ENCODE measurements at regions not wholly inside any gene's neighbourhood (a gene's known extent, or its start where the extent isn't known, plus 50 kb on each side); places are given as distances from the start of the nearest gene placed in this dataset.

DNA sequence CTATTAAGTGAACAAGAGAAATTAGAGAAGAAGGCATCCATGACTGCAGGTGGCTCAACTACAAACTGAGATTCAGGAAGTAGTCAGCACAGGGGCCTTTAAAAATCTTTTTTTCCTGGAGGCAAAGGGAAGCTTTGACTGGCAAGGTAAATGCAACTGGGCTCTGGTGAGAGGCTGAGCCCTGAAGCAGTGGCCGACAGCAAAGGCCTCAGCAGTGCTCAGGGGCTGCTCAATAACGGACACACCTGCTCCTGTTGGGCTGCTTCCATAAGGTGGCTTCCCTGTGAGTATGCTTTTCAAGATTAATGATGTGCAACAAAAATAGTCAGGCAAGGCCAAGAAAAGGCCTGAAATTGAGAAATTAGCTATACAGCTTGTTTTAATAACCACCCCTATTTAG, 134.2 kb upstream of the RGMB start:
- peaks cover 0 to 2% (median 0%) of the 10 kb centered on the region in 3 donors for H3K27me3 Mint-ChIP-seq (ENCODE audit: low read depth in 3 of 3)
- DNase-seq = no peak
- no peaks in the 10 kb centered on the region for H3K9me3 Mint-ChIP-seq
- H3K4me2 ChIP-seq (replicated peaks; ENCODE audit: extremely low read depth, low read length, poor library complexity, severe bottlenecking) = no peak overlapping the region
- H3K79me2 ChIP-seq (ENCODE audit: insufficient read depth, low read length) = no peaks in the 10 kb centered on the region
- no peaks in the 10 kb centered on the region for H3K27me3 ChIP-seq (ENCODE audit: control insufficient read depth in 2 of 2, insufficient read depth in 2 of 2, low read length in 2 of 2)
- H3K4me1 Mint-ChIP-seq = no peaks in the 10 kb centered on the region
- intact Hi-C loops (cut with micrococcal nuclease) = no loop called here
- no peaks in the 10 kb centered on the region for H4K20me1 ChIP-seq (ENCODE audit: insufficient read depth, low read length)
- H3K4me1 ChIP-seq (ENCODE audit: control insufficient read depth in 1 of 2, insufficient read depth in 2 of 2, low read length in 2 of 2) = no peaks in the 10 kb centered on the region
- no peak overlapping the region for H3K4me3 Mint-ChIP-seq
- TF ChIP-seq, protein P1, sequence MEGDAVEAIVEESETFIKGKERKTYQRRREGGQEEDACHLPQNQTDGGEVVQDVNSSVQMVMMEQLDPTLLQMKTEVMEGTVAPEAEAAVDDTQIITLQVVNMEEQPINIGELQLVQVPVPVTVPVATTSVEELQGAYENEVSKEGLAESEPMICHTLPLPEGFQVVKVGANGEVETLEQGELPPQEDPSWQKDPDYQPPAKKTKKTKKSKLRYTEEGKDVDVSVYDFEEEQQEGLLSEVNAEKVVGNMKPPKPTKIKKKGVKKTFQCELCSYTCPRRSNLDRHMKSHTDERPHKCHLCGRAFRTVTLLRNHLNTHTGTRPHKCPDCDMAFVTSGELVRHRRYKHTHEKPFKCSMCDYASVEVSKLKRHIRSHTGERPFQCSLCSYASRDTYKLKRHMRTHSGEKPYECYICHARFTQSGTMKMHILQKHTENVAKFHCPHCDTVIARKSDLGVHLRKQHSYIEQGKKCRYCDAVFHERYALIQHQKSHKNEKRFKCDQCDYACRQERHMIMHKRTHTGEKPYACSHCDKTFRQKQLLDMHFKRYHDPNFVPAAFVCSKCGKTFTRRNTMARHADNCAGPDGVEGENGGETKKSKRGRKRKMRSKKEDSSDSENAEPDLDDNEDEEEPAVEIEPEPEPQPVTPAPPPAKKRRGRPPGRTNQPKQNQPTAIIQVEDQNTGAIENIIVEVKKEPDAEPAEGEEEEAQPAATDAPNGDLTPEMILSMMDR (IDR thresholded peaks at IDR 0.05) = no peak
- H3K9me3 ChIP-seq (replicated peaks in 1 of 2; ENCODE audit: control insufficient read depth in 1 of 2, insufficient read depth in 1 of 2, low read length in 2 of 2) = no peaks in the 10 kb centered on the region
- no peak overlapping the region for H3K27ac Mint-ChIP-seq
- H3K4me3 ChIP-seq (replicated peaks in 1 of 3; ENCODE audit: low read depth in 2 of 3, low read length in 3 of 3) = no peak overlapping the region
- H3K27ac ChIP-seq (ENCODE audit: low read depth in 1 of 2, low read length in 2 of 2) = no peak overlapping the region
- WGBS (ENCODE audit: insufficient coverage) = 90% methylated on average over 2 of the region's 2 CpGs
- H3K36me3 Mint-ChIP-seq = no peaks in the 10 kb centered on the region
- H3K36me3 ChIP-seq (replicated peaks in 1 of 2; ENCODE audit: control insufficient read depth in 1 of 2, insufficient read depth in 2 of 2, low read length in 2 of 2) = no peaks in the 10 kb centered on the region
- no peak overlapping the region for H3K9ac ChIP-seq (ENCODE audit: insufficient read depth, low read length, poor library complexity, severe bottlenecking)
- H2AFZ ChIP-seq (ENCODE audit: insufficient read depth, low read depth, low read length, poor library complexity, severe bottlenecking) = no peak overlapping the region

DNA sequence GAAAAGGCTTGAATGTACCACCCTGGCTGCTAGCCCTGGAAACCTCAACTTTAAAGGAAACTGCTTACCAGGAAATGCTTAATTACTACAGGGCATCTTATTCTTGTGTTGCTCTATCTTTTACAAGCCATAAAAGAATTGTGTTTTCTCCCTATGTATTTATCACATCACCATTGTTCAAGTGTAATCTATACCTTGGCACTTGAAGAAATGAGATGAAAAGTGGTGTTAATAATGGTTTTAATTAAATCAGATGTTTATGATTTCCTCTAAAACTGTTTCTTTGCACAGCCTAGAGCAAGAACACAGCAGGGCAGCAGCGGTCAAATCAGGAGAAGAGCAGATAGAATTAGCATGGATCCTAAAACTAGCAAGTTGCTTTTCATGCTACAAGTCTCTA, 131.8 kb upstream of the RGMB start:
- no peaks in the 10 kb centered on the region for H3K9me3 ChIP-seq (replicated peaks in 1 of 2; ENCODE audit: control insufficient read depth in 1 of 2, insufficient read depth in 1 of 2, low read length in 2 of 2)
- Mint-ChIP-seq H3K27me3 (ENCODE audit: low read depth in 3 of 3) (peaks cover 0 to 2% (median 0%) of the 10 kb centered on the region in 3 donors), H3K4me3 (no peak overlapping the region), H3K36me3 (no peaks in the 10 kb centered on the region), H3K27ac (no peak overlapping the region), H3K9me3 (no peaks in the 10 kb centered on the region), H3K4me1 (no peaks in the 10 kb centered on the region)
- intact Hi-C loops (cut with micrococcal nuclease) = no loop called here
- no peak overlapping the region for H2AFZ ChIP-seq (ENCODE audit: insufficient read depth, low read depth, low read length, poor library complexity, severe bottlenecking)
- no peak for DNase-seq
- no peaks in the 10 kb centered on the region for H3K4me1 ChIP-seq (ENCODE audit: control insufficient read depth in 1 of 2, insufficient read depth in 2 of 2, low read length in 2 of 2)
- H3K79me2 ChIP-seq (ENCODE audit: insufficient read depth, low read length) = no peaks in the 10 kb centered on the region
- no peak overlapping the region for H3K27ac ChIP-seq (ENCODE audit: low read depth in 1 of 2, low read length in 2 of 2)
- WGBS (ENCODE audit: insufficient coverage) = no CpG with 5 or more reads among the region's 1 CpG
- H3K36me3 ChIP-seq (replicated peaks in 1 of 2; ENCODE audit: control insufficient read depth in 1 of 2, insufficient read depth in 2 of 2, low read length in 2 of 2) = no peaks in the 10 kb centered on the region
- H3K27me3 ChIP-seq (ENCODE audit: control insufficient read depth in 2 of 2, insufficient read depth in 2 of 2, low read length in 2 of 2) = no peaks in the 10 kb centered on the region
- no peak overlapping the region for H3K9ac ChIP-seq (ENCODE audit: insufficient read depth, low read length, poor library complexity, severe bottlenecking)
- TF ChIP-seq, protein P1 (IDR thresholded peaks at IDR 0.05) = no peak
- no peaks in the 10 kb centered on the region for H4K20me1 ChIP-seq (ENCODE audit: insufficient read depth, low read length)
- no peak overlapping the region for H3K4me2 ChIP-seq (replicated peaks; ENCODE audit: extremely low read depth, low read length, poor library complexity, severe bottlenecking)
- no peak overlapping the region for H3K4me3 ChIP-seq (replicated peaks in 1 of 3; ENCODE audit: low read depth in 2 of 3, low read length in 3 of 3)
